Osteoblast (primary cell): ENCODE measurements at regions not wholly inside any gene's neighbourhood (a gene's known extent, or its start where the extent isn't known, plus 50 kb on each side); places are given as distances from the start of the nearest gene placed in this dataset.
"Not testable (repeated sequence)": the region's sequence is repeated elsewhere in the genome, so short reads cannot be mapped to it uniquely, and the experiment has no call there.

Source experiments
- DNase-seq: peaks from one replicate; pipeline ENCODE4 v3.0.0; 2011; ENCODE audit warnings: low spot score, mixed read lengths; ENCODE audit not compliant: insufficient read length; ENCODE audit errors: missing footprints
- H2AFZ ChIP-seq: 2 replicates; pipeline ENCODE4 v1.6.0; 2011; ENCODE audit warnings: mild to moderate bottlenecking, low read length
- H3K27ac ChIP-seq: 2 replicates; pipeline ENCODE4 v1.5.1; 2011; ENCODE audit warnings: mild to moderate bottlenecking, low read depth, low read length, moderate library complexity
- H3K27me3 ChIP-seq: 2 replicates; pipeline ENCODE4 v1.6.0; 2012; ENCODE audit warnings: mild to moderate bottlenecking, control low read depth, inconsistent platforms, low read length, moderate library complexity; ENCODE audit not compliant: insufficient read depth
- H3K36me3 ChIP-seq: 2 replicates; pipeline ENCODE4 v1.5.1; 2011; ENCODE audit warnings: mild to moderate bottlenecking, low read length, control low read depth, moderate library complexity; ENCODE audit not compliant: insufficient read depth
- H3K4me1 ChIP-seq: 2 replicates; pipeline ENCODE4 v1.5.1; 2011; ENCODE audit warnings: mild to moderate bottlenecking, low read length, control low read depth, moderate library complexity; ENCODE audit not compliant: insufficient read depth
- H3K4me2 ChIP-seq: 2 replicates; pipeline ENCODE4 v1.6.0; 2011; ENCODE audit warnings: mild to moderate bottlenecking, low read length; ENCODE audit not compliant: insufficient read depth
- H3K4me3 ChIP-seq: fragments of 200-600 bp; sonication (generic); 3 replicates; pipeline ENCODE4 v1.5.1; 2012; ENCODE audit warnings: mild to moderate bottlenecking, low read length, inconsistent platforms; ENCODE audit not compliant: insufficient read depth
- H3K79me2 ChIP-seq: 2 replicates; pipeline ENCODE4 v1.6.0; 2012; ENCODE audit warnings: mild to moderate bottlenecking, low read length, control low read depth, inconsistent platforms; ENCODE audit not compliant: insufficient read depth
- H3K9me3 ChIP-seq: 2 replicates; pipeline ENCODE4 v1.5.1; 2011; ENCODE audit warnings: low read depth, low read length, control low read depth
- H4K20me1 ChIP-seq: 2 replicates; pipeline ENCODE4 v1.6.0; 2012; ENCODE audit warnings: mild to moderate bottlenecking, low read length, control low read depth; ENCODE audit not compliant: insufficient read depth
- TF ChIP-seq, protein P1 (sequence below): IDR thresholded peaks from 2 replicates; pipeline ENCODE4 v1.5.1; 2011; ENCODE audit warnings: mild to moderate bottlenecking, low read depth, low read length, moderate library complexity; ENCODE audit errors: extremely low read depth

DNA sequence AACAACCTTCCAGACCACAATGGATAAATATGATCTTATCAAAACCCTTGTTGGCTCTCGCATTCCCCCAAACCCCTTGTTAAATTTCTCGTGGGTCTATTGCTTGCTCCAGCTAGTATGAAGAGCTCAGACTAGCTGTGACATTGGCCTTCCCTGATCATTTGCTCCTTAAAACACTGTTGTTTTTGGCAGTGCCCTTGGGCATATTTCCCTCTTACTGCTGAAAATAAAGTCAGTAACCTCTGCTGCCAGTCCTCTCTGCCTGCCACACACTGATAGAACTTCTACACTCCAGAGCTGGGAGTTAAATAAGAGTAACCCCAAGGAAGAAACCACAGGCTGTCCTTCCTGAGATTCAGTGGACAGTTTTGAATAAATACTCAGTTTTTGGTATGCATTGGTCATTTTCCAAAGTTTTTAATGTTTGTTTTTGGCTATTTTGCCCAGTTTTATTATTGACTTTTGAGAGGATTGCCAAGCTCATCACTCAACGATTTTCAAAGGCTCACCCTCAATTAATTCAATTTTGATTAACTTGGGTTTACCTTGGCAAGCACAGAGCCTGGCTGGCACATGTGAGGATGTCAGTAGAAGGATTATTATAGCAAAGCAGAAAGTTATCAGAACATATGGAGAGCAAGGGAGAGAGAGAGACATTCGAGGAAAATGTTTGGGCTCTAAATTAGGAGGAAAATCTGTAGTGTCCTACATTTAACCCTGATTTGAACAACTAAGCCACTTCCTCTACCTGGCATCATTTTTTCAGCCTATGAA, 84.3 kb upstream of the SYN3 start:
- Histone ChIP-seq H3K4me1 (no peaks in the 10 kb centered on the region), H3K9me3 (no peaks in the 10 kb centered on the region), H3K4me3 (no peak overlapping the region), H3K4me2 (no peak overlapping the region), H4K20me1 (no peaks in the 10 kb centered on the region), H3K27ac (no peak overlapping the region), H3K79me2 (no peaks in the 10 kb centered on the region), H3K27me3 (no peaks in the 10 kb centered on the region), H2AFZ (no peak overlapping the region), H3K36me3 (no peaks in the 10 kb centered on the region)
- TF ChIP-seq, protein P1, sequence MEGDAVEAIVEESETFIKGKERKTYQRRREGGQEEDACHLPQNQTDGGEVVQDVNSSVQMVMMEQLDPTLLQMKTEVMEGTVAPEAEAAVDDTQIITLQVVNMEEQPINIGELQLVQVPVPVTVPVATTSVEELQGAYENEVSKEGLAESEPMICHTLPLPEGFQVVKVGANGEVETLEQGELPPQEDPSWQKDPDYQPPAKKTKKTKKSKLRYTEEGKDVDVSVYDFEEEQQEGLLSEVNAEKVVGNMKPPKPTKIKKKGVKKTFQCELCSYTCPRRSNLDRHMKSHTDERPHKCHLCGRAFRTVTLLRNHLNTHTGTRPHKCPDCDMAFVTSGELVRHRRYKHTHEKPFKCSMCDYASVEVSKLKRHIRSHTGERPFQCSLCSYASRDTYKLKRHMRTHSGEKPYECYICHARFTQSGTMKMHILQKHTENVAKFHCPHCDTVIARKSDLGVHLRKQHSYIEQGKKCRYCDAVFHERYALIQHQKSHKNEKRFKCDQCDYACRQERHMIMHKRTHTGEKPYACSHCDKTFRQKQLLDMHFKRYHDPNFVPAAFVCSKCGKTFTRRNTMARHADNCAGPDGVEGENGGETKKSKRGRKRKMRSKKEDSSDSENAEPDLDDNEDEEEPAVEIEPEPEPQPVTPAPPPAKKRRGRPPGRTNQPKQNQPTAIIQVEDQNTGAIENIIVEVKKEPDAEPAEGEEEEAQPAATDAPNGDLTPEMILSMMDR, result no peak
- DNase-seq, result no peak

DNA sequence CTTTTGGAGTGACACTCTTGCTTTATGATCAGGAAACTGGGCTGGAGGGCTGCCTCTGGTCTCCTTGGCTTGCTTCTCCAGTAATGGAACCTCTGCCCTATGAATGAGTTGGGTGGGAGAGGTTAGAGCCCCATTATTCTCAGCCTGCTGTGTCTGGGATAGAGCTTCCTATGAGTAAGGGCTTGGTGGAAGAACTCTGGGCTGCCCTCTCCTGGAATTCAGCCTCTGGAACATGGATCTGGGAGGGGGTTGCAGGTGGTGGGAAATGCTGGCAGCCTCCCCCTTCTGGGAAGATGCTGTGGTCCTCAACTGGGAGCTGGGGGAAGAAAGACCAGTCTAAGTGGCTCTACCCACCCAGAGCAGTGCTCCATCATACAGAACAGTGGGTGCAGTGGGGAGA, 81.8 kb upstream of the SYN3 start:
- TF ChIP-seq, protein P1, result no peak
- Histone ChIP-seq H3K4me1 (no peaks in the 10 kb centered on the region), H3K27me3 (no peaks in the 10 kb centered on the region), H3K27ac (no peak overlapping the region), H3K36me3 (no peaks in the 10 kb centered on the region), H3K4me3 (no peak overlapping the region), H3K4me2 (no peak overlapping the region), H3K9me3 (no peaks in the 10 kb centered on the region), H4K20me1 (no peaks in the 10 kb centered on the region), H3K79me2 (no peaks in the 10 kb centered on the region), H2AFZ (no peak overlapping the region)
- no peak for DNase-seq

DNA sequence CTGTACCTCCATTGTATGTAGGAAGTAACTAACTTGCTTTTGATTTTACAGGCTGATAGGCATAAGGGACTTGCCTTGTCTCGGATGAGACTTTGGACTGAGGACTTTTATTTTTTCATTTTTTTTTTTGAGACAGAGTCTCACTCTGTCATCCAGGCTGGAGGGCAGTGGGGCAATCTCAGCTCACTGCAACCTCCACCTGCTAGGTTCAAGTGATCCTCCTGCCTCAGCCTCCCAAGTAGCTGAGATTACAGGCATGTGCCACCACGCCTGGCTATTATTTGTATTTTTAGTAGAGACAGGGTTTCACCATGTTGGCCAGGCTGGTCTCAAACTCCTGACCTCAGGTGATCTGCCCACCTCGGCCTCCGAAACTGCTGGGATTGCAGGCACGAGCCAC, 80.2 kb upstream of the SYN3 start:
- not testable (repeated sequence) for H3K27me3 ChIP-seq, H4K20me1 ChIP-seq, H3K36me3 ChIP-seq, H3K27ac ChIP-seq, DNase-seq, H2AFZ ChIP-seq, H3K4me2 ChIP-seq, H3K4me1 ChIP-seq, H3K4me3 ChIP-seq, H3K79me2 ChIP-seq, H3K9me3 ChIP-seq

DNA sequence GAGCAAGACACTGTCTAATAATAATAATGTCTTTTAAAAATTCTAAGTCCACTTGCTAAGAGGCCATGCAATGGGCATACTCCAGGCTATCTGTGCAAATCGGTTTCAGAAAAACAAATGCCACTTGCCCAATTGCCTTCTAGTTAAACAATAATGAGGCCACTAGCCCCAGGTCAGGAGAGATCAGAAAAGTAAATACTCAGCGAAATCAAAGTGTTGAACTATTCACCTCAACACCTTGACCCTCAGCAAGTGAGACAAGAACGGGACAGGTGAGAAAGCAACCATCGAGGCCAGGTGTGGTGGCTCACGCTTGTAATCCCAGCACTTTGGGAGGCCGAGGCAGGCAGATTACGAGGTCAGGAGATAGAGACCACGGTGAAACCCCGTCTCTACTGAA, 72.3 kb upstream of the SYN3 start:
- TF ChIP-seq, protein P1, result no peak
- H3K4me1 ChIP-seq, result no peaks in the 10 kb centered on the region
- no peaks in the 10 kb centered on the region for H3K9me3 ChIP-seq
- H2AFZ ChIP-seq, result no peak overlapping the region
- no peak overlapping the region for H3K27ac ChIP-seq
- no peak overlapping the region for H3K4me3 ChIP-seq
- no peak for DNase-seq
- H3K79me2 ChIP-seq, result no peaks in the 10 kb centered on the region
- no peaks in the 10 kb centered on the region for H4K20me1 ChIP-seq
- no peak overlapping the region for H3K4me2 ChIP-seq
- no peaks in the 10 kb centered on the region for H3K27me3 ChIP-seq
- no peaks in the 10 kb centered on the region for H3K36me3 ChIP-seq
